Kidney capillary endothelial cell (primary cell): ENCODE measurements at regions not wholly inside any gene's neighbourhood (a gene's known extent, or its start where the extent isn't known, plus 50 kb on each side); places are given as distances from the start of the nearest gene placed in this dataset.

Source experiments
- DNase-seq: peaks from one replicate; pipeline ENCODE4 v3.0.0-alpha.2; 2018; ENCODE audit warnings: low spot score

DNA sequence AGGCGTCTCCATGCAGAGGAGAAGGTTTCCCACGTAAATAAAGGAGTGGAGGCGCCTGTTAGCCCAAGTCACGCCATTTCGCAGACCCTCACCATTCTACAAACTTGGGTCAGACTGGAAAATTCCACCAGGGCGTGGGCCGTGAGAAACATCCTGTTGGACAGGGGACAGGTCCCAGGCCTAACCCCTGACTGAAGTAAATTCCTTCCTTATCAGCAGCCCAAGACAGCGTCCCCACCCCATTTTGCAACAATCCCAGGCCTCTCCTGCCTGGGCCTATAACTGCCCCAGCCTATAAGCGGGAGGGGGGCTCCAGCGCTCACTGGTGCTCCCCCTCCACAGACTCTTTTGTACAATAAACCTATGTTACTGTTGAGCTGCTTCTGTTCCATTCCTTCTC is 57.3 kb upstream of the CBLN2 start:
- DNase-seq = no peak
